DOHH2 (cell line): ENCODE measurements at regions not wholly inside any gene's neighbourhood (a gene's known extent, or its start where the extent isn't known, plus 50 kb on each side); places are given as distances from the start of the nearest gene placed in this dataset.

Experiments
- H3F3A ChIP-seq: fragments of 200-600 bp; sonication (generic), shearing (Covaris generic); 2 replicates; pipeline ENCODE4 v1.6.0; 2016; ENCODE audit warnings: antibody characterized with exemption, mild to moderate bottlenecking; ENCODE audit not compliant: control insufficient read depth, insufficient read depth
- H3K27ac ChIP-seq: fragments of 200-600 bp; sonication (generic); 2 replicates; pipeline ENCODE4 v1.5.1; 2014; ENCODE audit warnings: low read depth, mild to moderate bottlenecking, low read length, moderate library complexity
- H3K27me3 ChIP-seq: fragments of 200-600 bp; sonication (generic); 2 replicates; pipeline ENCODE4 v1.6.1; 2014; ENCODE audit warnings: mild to moderate bottlenecking, low read length, mixed read lengths; ENCODE audit not compliant: control insufficient read depth
- H3K36me3 ChIP-seq: fragments of 200-600 bp; sonication (generic); 2 replicates; pipeline ENCODE4 v1.6.1; 2014; ENCODE audit warnings: mild to moderate bottlenecking, low read length, moderate library complexity, mixed read lengths; ENCODE audit not compliant: control insufficient read depth
- H3K4me1 ChIP-seq: fragments of 200-600 bp; sonication (generic); 2 replicates; pipeline ENCODE4 v1.6.1; 2014; ENCODE audit warnings: mild to moderate bottlenecking, low read length, mixed read lengths; ENCODE audit not compliant: control insufficient read depth
- H3K4me2 ChIP-seq: fragments of 200-600 bp; sonication (generic); 2 replicates; pipeline ENCODE4 v1.6.0; 2014; ENCODE audit warnings: mild to moderate bottlenecking, low read length, moderate library complexity
- H3K4me3 ChIP-seq: fragments of 200-600 bp; sonication (generic); 2 replicates; pipeline ENCODE4 v1.5.1; 2014; ENCODE audit warnings: mild to moderate bottlenecking, low read length, mixed read lengths
- H3K79me2 ChIP-seq: fragments of 200-600 bp; sonication (generic); 2 replicates; pipeline ENCODE4 v1.6.1; 2014; ENCODE audit warnings: mild to moderate bottlenecking, low read length, mixed read lengths; ENCODE audit not compliant: control insufficient read depth
- H3K9me2 ChIP-seq: fragments of 200-600 bp; sonication (generic); replicated peaks from 2 replicates; pipeline ENCODE4 v1.6.1; 2014; ENCODE audit warnings: mild to moderate bottlenecking, low read length, mixed read lengths; ENCODE audit not compliant: control insufficient read depth
- H3K9me3 ChIP-seq: fragments of 200-600 bp; sonication (generic); 2 replicates; pipeline ENCODE4 v1.6.1; 2014; ENCODE audit warnings: antibody characterized with exemption, low read length, mixed read lengths; ENCODE audit not compliant: control insufficient read depth, insufficient read depth
- H4K20me1 ChIP-seq: fragments of 200-600 bp; sonication (generic); 2 replicates; pipeline ENCODE4 v1.6.0; 2014; ENCODE audit warnings: low read depth, mild to moderate bottlenecking, antibody characterized with exemption, low read length, moderate library complexity; ENCODE audit not compliant: control insufficient read depth, insufficient read depth
- CTCF ChIP-seq: fragments of 200-600 bp; sonication (generic); IDR thresholded peaks from one replicate; pipeline ENCODE4 v1.5.1; 2014; ENCODE audit warnings: antibody characterized with exemption, mild to moderate bottlenecking, low read depth, low read length; ENCODE audit not compliant: poor library complexity, severe bottlenecking
- EZH2phosphoT487 ChIP-seq: fragments of 200-600 bp; sonication (generic); IDR thresholded peaks from 2 replicates; pipeline ENCODE4 v1.6.1; 2017; ENCODE audit warnings: borderline replicate concordance, mild to moderate bottlenecking, antibody characterized with exemption, low read length, moderate library complexity, mixed read lengths

GRCh38 chr6:44642870-44643522 lies 255.5 kb downstream of the CDC5L start:
- no peaks in the 10 kb centered on the region for H4K20me1 ChIP-seq
- H3K27me3 ChIP-seq, result no peaks in the 10 kb centered on the region
- no peak for TF ChIP-seq EZH2phosphoT487
- TF ChIP-seq CTCF, result no peak
- no peaks in the 10 kb centered on the region for H3K9me2 ChIP-seq
- H3K4me1 ChIP-seq, result no peaks in the 10 kb centered on the region
- no peaks in the 10 kb centered on the region for H3F3A ChIP-seq
- H3K9me3 ChIP-seq, result no peaks in the 10 kb centered on the region
- H3K4me2 ChIP-seq, result no peak overlapping the region
- no peaks in the 10 kb centered on the region for H3K36me3 ChIP-seq
- H3K79me2 ChIP-seq, result no peaks in the 10 kb centered on the region
- H3K27ac ChIP-seq, result no peak overlapping the region
- H3K4me3 ChIP-seq, result no peak overlapping the region

DNA sequence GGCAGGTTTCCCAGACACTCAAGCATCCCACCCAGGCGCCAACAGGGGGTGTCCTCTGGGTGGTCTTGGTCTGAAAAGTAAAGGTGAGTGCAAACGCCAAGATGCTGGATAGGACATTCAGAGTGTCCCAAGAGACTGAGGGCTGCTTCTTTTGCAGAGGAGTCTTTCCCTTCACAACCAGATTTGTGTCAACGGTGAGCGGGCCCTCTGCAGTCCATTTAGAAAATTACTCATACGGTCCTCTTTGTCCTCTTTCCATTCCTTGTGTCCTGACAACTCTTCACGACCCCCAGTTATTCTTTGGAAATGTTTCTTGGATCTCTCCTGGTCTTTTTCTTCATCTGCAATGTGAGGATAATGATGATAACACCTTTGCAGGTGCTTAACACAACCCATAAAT lies 257.8 kb downstream of the CDC5L start:
- Histone ChIP-seq H3K4me1 (no peaks in the 10 kb centered on the region), H4K20me1 (no peaks in the 10 kb centered on the region), H3K36me3 (no peaks in the 10 kb centered on the region), H3K4me2 (no peak overlapping the region), H3K27me3 (peaks cover 3% of the 10 kb centered on the region; the same call in 1 of the 2 replicates), H3K4me3 (no peak overlapping the region), H3K27ac (no peak overlapping the region), H3K9me2 (no peaks in the 10 kb centered on the region), H3F3A (no peaks in the 10 kb centered on the region), H3K79me2 (no peaks in the 10 kb centered on the region), H3K9me3 (no peaks in the 10 kb centered on the region)
- TF ChIP-seq EZH2phosphoT487, result no peak
- TF ChIP-seq CTCF, result no peak

- no peaks in the 10 kb centered on the region for H3F3A ChIP-seq
- H3K36me3 ChIP-seq, result no peaks in the 10 kb centered on the region
- H3K4me3 ChIP-seq, result no peak overlapping the region
- TF ChIP-seq CTCF (no peak), EZH2phosphoT487 (no peak)
- H3K79me2 ChIP-seq, result no peaks in the 10 kb centered on the region
- H3K27ac ChIP-seq, result no peak overlapping the region
- H3K4me1 ChIP-seq, result no peaks in the 10 kb centered on the region
- H3K4me2 ChIP-seq, result no peak overlapping the region
- H4K20me1 ChIP-seq, result no peaks in the 10 kb centered on the region
- no peaks in the 10 kb centered on the region for H3K9me3 ChIP-seq
- H3K9me2 ChIP-seq, result no peaks in the 10 kb centered on the region
- H3K27me3 ChIP-seq, result peaks cover 3% of the 10 kb centered on the region; the same call in 1 of the 2 replicates
These were observed 258.8 kb downstream of the CDC5L start for GRCh38 chr6:44646355-44646754.
